Colonic mucosa (tissue), 4 donors: ENCODE measurements at regions not wholly inside any gene's neighbourhood (a gene's known extent, or its start where the extent isn't known, plus 50 kb on each side); places are given as distances from the start of the nearest gene placed in this dataset.

Experiments
- DNase-seq: peaks from one replicate; pipeline ENCODE4 v3.0.0-alpha.2; 2020
- H3K27ac ChIP-seq: fragments of 200-600 bp; one replicate; pipeline ENCODE4 v1.8.0; 2021
- H3K27me3 ChIP-seq: fragments of 200-600 bp; one replicate; pipeline ENCODE4 v1.8.0; 2021
- H3K36me3 ChIP-seq: fragments of 200-600 bp; one replicate; pipeline ENCODE4 v1.8.0; 2021
- H3K4me1 ChIP-seq: fragments of 200-600 bp; one replicate; pipeline ENCODE4 v1.8.0; 2021; ENCODE audit warnings: mild to moderate bottlenecking
- H3K4me3 ChIP-seq: fragments of 200-600 bp; one replicate; pipeline ENCODE4 v1.8.0; 2021
- H3K9ac ChIP-seq, 2 donors: one replicate each; pipeline ENCODE4 v1.7.0; 2013; ENCODE audit warnings: control low read depth in 2 of 2, low read depth in 2 of 2, low read length in 2 of 2
- H3K9me3 ChIP-seq: fragments of 200-600 bp; one replicate; pipeline ENCODE4 v1.8.0; 2021
- intact Hi-C: fragments of 100-400 bp; cut with DNase I; formaldehyde crosslinking; loops from one replicate; pipeline ENCODE4 v1.14.1; 2022
- TF ChIP-seq, protein P1 (sequence below): fragments of 200-600 bp; IDR thresholded peaks from one replicate; pipeline ENCODE4 v1.8.0; 2022; ENCODE audit warnings: antibody characterized with exemption, mild to moderate bottlenecking
- donor health status: healthy.
- donor health status: DM: no; HTN: no; CAD: no.
- donor health status: DM: no; HTN: no; CAD: no.

DNA sequence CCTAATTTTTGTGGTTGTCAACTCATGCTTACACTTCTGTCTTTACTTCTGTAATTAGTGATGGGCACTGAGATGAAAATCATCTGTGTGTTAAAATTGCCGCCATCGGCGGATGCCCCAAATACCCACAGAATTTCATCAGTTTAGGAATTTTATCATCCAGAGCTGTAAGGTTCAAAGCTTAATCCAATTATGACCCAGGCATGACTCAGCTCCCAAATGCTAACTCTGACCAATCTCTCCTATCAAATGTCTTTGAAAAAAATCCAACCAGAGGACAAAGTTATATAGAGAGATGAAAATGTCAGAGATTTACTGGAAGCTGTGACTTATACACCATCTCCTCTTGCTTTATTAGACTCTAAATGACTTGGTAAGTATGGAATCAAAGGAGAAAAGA, 1048.7 kb upstream of the PRKX start:
- H3K27me3 ChIP-seq, result no peaks in the 10 kb centered on the region
- H3K36me3 ChIP-seq, result no peaks in the 10 kb centered on the region
- intact Hi-C loops, result no loop called here
- TF ChIP-seq, protein P1, sequence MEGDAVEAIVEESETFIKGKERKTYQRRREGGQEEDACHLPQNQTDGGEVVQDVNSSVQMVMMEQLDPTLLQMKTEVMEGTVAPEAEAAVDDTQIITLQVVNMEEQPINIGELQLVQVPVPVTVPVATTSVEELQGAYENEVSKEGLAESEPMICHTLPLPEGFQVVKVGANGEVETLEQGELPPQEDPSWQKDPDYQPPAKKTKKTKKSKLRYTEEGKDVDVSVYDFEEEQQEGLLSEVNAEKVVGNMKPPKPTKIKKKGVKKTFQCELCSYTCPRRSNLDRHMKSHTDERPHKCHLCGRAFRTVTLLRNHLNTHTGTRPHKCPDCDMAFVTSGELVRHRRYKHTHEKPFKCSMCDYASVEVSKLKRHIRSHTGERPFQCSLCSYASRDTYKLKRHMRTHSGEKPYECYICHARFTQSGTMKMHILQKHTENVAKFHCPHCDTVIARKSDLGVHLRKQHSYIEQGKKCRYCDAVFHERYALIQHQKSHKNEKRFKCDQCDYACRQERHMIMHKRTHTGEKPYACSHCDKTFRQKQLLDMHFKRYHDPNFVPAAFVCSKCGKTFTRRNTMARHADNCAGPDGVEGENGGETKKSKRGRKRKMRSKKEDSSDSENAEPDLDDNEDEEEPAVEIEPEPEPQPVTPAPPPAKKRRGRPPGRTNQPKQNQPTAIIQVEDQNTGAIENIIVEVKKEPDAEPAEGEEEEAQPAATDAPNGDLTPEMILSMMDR, result no peak
- H3K27ac ChIP-seq, result no peak overlapping the region
- no peaks in the 10 kb centered on the region for H3K9me3 ChIP-seq
- H3K4me3 ChIP-seq, result no peak overlapping the region
- H3K9ac ChIP-seq, result no peak overlapping the region
- no peak for DNase-seq
- no peaks in the 10 kb centered on the region for H3K4me1 ChIP-seq

- no peak for DNase-seq
- TF ChIP-seq, protein P1, result no peak
- no peaks in the 10 kb centered on the region for H3K36me3 ChIP-seq
- no peak overlapping the region for H3K4me3 ChIP-seq
- H3K27ac ChIP-seq, result no peak overlapping the region
- intact Hi-C loops, result no loop called here
- H3K9me3 ChIP-seq, result no peaks in the 10 kb centered on the region
- H3K9ac ChIP-seq, result no peak overlapping the region
- no peaks in the 10 kb centered on the region for H3K27me3 ChIP-seq
- H3K4me1 ChIP-seq, result no peaks in the 10 kb centered on the region
These were observed 1041.6 kb upstream of the PRKX start for GRCh38 chrX:4754878-4755604.

- no peaks in the 10 kb centered on the region for H3K4me1 ChIP-seq
- no peak for DNase-seq
- H3K9ac ChIP-seq, result no peak overlapping the region
- no peaks in the 10 kb centered on the region for H3K9me3 ChIP-seq
- no peaks in the 10 kb centered on the region for H3K36me3 ChIP-seq
- no peak overlapping the region for H3K27ac ChIP-seq
- no peak overlapping the region for H3K4me3 ChIP-seq
- TF ChIP-seq, protein P1, result no peak
- no peaks in the 10 kb centered on the region for H3K27me3 ChIP-seq
- intact Hi-C loops, result no loop called here
These were observed 1027.6 kb upstream of the PRKX start for GRCh38 chrX:4741024-4741423.

DNA sequence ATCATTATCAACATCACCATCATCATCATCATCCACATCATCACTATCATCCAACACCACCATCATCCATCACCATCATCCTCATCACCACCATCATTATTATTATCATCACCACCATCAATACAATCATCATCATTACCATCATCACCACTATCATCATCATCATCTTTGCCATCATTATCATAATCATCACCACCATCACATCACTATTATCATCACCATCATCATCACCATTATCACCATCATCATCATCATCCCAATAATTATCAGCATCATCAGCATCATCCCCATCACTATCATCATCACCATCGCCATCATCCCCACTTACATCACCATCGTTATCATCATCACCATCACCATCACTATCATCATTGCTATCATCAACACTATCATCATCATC, 1021.9 kb upstream of the PRKX start:
- TF ChIP-seq, protein P1, result no peak
- Histone ChIP-seq H3K4me1 (no peaks in the 10 kb centered on the region), H3K9me3 (no peaks in the 10 kb centered on the region), H3K9ac (no peak overlapping the region), H3K4me3 (no peak overlapping the region), H3K36me3 (no peaks in the 10 kb centered on the region), H3K27ac (no peak overlapping the region), H3K27me3 (no peaks in the 10 kb centered on the region)
- intact Hi-C loops, result no loop called here
- no peak for DNase-seq

DNA sequence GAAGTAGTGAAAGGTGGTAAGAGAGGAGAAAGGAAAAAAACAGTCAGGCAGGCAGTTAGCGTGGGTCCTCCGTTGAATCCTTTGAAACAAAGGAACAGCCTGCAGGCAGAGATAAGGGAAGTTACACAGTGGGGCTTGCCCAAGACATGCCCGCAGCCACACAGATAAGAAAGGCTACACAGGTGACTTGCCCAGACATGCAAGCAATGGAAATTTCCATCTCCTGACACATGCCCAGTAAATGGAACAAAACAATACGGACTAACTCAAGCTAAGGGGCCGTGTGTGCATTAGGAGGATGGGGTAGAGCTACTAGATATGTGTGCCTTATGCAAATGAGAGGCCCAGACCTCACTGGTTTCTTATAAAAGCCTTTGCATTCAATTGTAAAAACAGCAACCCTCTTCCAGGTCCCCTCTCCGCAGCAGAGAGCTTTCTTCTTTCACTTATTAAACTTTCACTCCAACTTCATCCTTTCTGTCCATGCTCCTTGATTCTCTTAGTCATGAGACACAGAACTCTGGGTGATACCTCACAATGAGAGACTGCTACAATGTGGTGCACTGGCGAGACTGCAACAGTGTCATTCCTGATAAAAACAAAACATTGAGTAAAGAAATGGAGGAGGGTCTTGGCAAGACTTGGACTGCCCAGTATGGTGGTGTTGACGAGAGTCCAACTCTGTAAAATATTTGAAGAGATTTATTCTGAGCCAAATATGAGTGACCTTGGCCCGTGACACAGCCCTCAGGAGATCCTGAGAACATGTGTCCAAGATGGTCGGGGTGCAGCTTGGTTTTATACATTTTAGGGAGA, 997.4 kb upstream of the PRKX start:
- intact Hi-C loops, result no loop called here
- Histone ChIP-seq H3K36me3 (no peaks in the 10 kb centered on the region), H3K4me3 (no peak overlapping the region), H3K9ac (no peak overlapping the region), H3K4me1 (no peaks in the 10 kb centered on the region), H3K9me3 (no peaks in the 10 kb centered on the region), H3K27ac (no peak overlapping the region), H3K27me3 (no peaks in the 10 kb centered on the region)
- TF ChIP-seq, protein P1, result no peak
- DNase-seq, result no peak
